Astrocyte (in vitro differentiated cells and primary cell): ENCODE measurements at regions not wholly inside any gene's neighbourhood (a gene's known extent, or its start where the extent isn't known, plus 50 kb on each side); places are given as distances from the start of the nearest gene placed in this dataset.

Experiments used
- DNase-seq: peaks from one replicate; pipeline ENCODE4 v3.0.0-alpha.2; 2010; ENCODE audit warnings: low read depth
- FAIRE-seq: peaks from 2 replicates; lab custom pipeline; 2011; peaks lifted over from hg19 to GRCh38; lab: Jason Lieb, UNC
- H2AFZ ChIP-seq: 2 replicates; pipeline ENCODE4 v1.6.0; 2012; ENCODE audit warnings: low read depth, low read length, inconsistent platforms
- H3K27ac ChIP-seq: 2 replicates; pipeline ENCODE4 v1.5.1; 2011; ENCODE audit warnings: low read depth, low read length, inconsistent platforms
- H3K27me3 ChIP-seq: 2 replicates; pipeline ENCODE4 v1.6.0; 2011; ENCODE audit warnings: low read length, inconsistent platforms; ENCODE audit not compliant: insufficient read depth
- H3K36me3 ChIP-seq: 2 replicates; pipeline ENCODE4 v1.5.1; 2011; ENCODE audit warnings: low read length, inconsistent platforms; ENCODE audit not compliant: insufficient read depth
- H3K4me1 ChIP-seq: 2 replicates; pipeline ENCODE4 v1.5.1; 2011; ENCODE audit warnings: low read length, inconsistent platforms; ENCODE audit not compliant: insufficient read depth
- H3K4me2 ChIP-seq: 2 replicates; pipeline ENCODE4 v1.6.0; 2012; ENCODE audit warnings: low read length, inconsistent platforms
- H3K4me3 ChIP-seq: 2 replicates; pipeline ENCODE4 v1.5.1; 2011; ENCODE audit warnings: low read depth, mild to moderate bottlenecking, low read length, inconsistent platforms; ENCODE audit not compliant: insufficient read depth
- H3K79me2 ChIP-seq: 2 replicates; pipeline ENCODE4 v1.6.0; 2012; ENCODE audit warnings: mild to moderate bottlenecking, low read length, inconsistent platforms; ENCODE audit not compliant: insufficient read depth
- H3K9ac ChIP-seq: 2 replicates; pipeline ENCODE4 v1.6.0; 2012; ENCODE audit warnings: mild to moderate bottlenecking, low read length, inconsistent platforms
- H3K9me3 ChIP-seq: 2 replicates; pipeline ENCODE4 v1.5.1; 2012; ENCODE audit warnings: low read depth, mild to moderate bottlenecking, low read length, inconsistent platforms; ENCODE audit not compliant: insufficient read depth
- H4K20me1 ChIP-seq: 2 replicates; pipeline ENCODE4 v1.6.0; 2012; ENCODE audit warnings: low read length, inconsistent platforms; ENCODE audit not compliant: insufficient read depth
- H3K27ac Mint-ChIP-seq: one replicate; pipeline ENCODE4 v1.8.0; 2021; ENCODE audit warnings: mild to moderate bottlenecking, mixed read lengths; ENCODE audit not compliant: unreplicated experiment
- H3K27me3 Mint-ChIP-seq: one replicate; pipeline ENCODE4 v1.8.0; 2021; ENCODE audit warnings: low read depth, mixed read lengths; ENCODE audit not compliant: unreplicated experiment
- H3K36me3 Mint-ChIP-seq: one replicate; pipeline ENCODE4 v1.8.0; 2021; ENCODE audit warnings: low read depth, mixed read lengths; ENCODE audit not compliant: unreplicated experiment
- H3K4me1 Mint-ChIP-seq: one replicate; pipeline ENCODE4 v1.8.0; 2021; ENCODE audit warnings: low read depth, mixed read lengths; ENCODE audit not compliant: unreplicated experiment
- H3K4me3 Mint-ChIP-seq: one replicate; pipeline ENCODE4 v1.8.0; 2021; ENCODE audit warnings: mild to moderate bottlenecking, moderate library complexity, mixed read lengths; ENCODE audit not compliant: unreplicated experiment
- H3K9me3 Mint-ChIP-seq: one replicate; pipeline ENCODE4 v1.8.0; 2021; ENCODE audit warnings: mild to moderate bottlenecking, mixed read lengths; ENCODE audit not compliant: unreplicated experiment
- EZH2 ChIP-seq: IDR thresholded peaks from 2 replicates; pipeline ENCODE4 v1.6.1; 2012; ENCODE audit warnings: mild to moderate bottlenecking, low read length, inconsistent platforms; ENCODE audit not compliant: insufficient read depth
- TF ChIP-seq, protein P1 (sequence below): IDR thresholded peaks from 2 replicates; pipeline ENCODE4 v1.5.1; 2011; ENCODE audit warnings: low read depth, mild to moderate bottlenecking, inconsistent platforms, low read length, moderate library complexity; ENCODE audit not compliant: insufficient read depth

DNA sequence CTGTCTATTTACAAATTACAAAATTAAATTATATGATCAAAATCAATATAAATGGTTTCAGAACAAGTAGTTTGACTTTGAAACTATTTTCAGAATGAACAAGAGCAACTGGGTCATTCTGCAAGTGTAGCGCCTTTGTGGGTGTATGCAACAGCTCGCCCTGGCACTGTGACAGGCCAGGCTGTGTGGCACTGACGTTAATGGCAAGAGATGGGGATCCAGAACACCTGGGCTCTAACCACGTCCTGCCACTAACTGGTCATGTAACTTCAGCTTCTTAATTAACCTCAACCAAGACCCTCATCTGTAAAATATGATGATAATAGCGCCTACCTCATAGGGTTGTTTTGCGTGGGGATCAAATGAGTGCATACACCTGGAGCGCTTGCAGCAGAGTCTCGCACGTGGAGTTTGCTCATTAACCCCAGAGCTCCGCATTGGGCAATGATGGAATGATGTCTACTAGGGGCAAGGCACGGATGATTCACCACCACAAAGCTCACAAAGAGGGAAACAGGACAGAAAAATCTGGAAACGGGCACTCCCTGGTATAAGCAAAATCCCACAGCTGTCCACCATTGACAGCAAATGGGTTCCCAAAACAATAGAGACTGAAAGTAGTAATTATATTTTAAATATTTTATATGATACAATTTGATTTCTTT, 639.4 kb downstream of the SEMA5A start:
- Histone ChIP-seq H3K9ac (peak overlapping the region; percentile 64), H3K4me3 (no peak overlapping the region), H3K79me2 (no peaks in the 10 kb centered on the region), H3K36me3 (no peaks in the 10 kb centered on the region), H3K27ac (peak overlapping the region; percentile 94), H2AFZ (no peak overlapping the region), H3K27me3 (no peaks in the 10 kb centered on the region), H4K20me1 (no peaks in the 10 kb centered on the region), H3K4me2 (peak overlapping the region; percentile 23), H3K9me3 (no peaks in the 10 kb centered on the region), H3K4me1 (peaks cover 14% of the 10 kb centered on the region)
- Mint-ChIP-seq H3K4me1 (peaks cover 10% of the 10 kb centered on the region), H3K4me3 (no peak overlapping the region), H3K36me3 (no peaks in the 10 kb centered on the region), H3K9me3 (no peaks in the 10 kb centered on the region), H3K27me3 (peaks cover 3% of the 10 kb centered on the region), H3K27ac (no peak overlapping the region)
- TF ChIP-seq, protein P1, sequence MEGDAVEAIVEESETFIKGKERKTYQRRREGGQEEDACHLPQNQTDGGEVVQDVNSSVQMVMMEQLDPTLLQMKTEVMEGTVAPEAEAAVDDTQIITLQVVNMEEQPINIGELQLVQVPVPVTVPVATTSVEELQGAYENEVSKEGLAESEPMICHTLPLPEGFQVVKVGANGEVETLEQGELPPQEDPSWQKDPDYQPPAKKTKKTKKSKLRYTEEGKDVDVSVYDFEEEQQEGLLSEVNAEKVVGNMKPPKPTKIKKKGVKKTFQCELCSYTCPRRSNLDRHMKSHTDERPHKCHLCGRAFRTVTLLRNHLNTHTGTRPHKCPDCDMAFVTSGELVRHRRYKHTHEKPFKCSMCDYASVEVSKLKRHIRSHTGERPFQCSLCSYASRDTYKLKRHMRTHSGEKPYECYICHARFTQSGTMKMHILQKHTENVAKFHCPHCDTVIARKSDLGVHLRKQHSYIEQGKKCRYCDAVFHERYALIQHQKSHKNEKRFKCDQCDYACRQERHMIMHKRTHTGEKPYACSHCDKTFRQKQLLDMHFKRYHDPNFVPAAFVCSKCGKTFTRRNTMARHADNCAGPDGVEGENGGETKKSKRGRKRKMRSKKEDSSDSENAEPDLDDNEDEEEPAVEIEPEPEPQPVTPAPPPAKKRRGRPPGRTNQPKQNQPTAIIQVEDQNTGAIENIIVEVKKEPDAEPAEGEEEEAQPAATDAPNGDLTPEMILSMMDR = no peak
- no peak for TF ChIP-seq EZH2
- FAIRE-seq (no peak), DNase-seq (peak; percentile 90)

GRCh38 chr5:8907168-8907868, 638.6 kb downstream of the SEMA5A start:
- FAIRE-seq (peak; percentile 80), DNase-seq (peak; percentile 91)
- Histone ChIP-seq H3K4me1 (peaks cover 18% of the 10 kb centered on the region), H3K79me2 (no peaks in the 10 kb centered on the region), H3K4me3 (no peak overlapping the region), H4K20me1 (no peaks in the 10 kb centered on the region), H3K27me3 (no peaks in the 10 kb centered on the region), H3K36me3 (no peaks in the 10 kb centered on the region), H3K27ac (peak overlapping the region; percentile 94), H3K9me3 (no peaks in the 10 kb centered on the region), H3K4me2 (peak overlapping the region; percentile 69), H3K9ac (peak overlapping the region; percentile 73), H2AFZ (peak overlapping the region; percentile 59)
- TF ChIP-seq EZH2 = no peak
- Mint-ChIP-seq H3K4me1 (peaks cover 12% of the 10 kb centered on the region), H3K4me3 (no peak overlapping the region), H3K27me3 (peaks cover 3% of the 10 kb centered on the region), H3K27ac (no peak overlapping the region), H3K9me3 (no peaks in the 10 kb centered on the region), H3K36me3 (no peaks in the 10 kb centered on the region)

DNA sequence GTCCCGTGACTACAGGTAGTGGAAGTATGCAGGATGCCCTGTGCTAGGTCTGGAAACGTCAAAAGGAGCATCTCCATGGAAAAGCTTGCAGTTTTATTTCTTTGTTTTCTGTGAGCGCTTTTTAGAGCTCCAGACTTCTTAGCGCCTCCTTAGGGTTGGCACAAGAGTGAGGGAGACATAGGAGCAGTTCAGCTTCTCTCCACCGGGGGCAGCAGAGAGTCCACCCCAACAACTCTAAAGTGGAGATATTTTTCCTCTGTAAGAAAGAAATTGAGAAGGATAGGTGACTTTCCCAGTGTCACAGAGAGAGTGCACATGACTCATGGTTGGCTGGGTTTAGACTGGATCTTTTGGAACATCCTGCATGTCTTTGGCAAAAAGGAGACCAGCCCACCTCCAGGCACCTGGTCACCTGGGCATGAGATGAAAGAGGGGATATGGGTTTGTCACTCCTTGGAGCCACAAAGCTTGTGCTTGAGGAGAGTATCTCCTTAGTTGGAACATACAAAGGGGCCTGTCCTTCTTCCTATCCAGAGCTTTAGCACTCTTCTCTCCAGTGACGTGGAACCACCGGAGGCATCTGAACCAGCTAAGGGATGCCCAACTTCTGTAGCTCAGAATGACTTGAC, 637.7 kb downstream of the SEMA5A start:
- no peak overlapping the region for H3K4me3 ChIP-seq
- H3K4me1 ChIP-seq = peaks cover 20% of the 10 kb centered on the region
- peak overlapping the region; percentile 94 for H3K27ac ChIP-seq
- Mint-ChIP-seq H3K4me3 (no peak overlapping the region), H3K9me3 (no peaks in the 10 kb centered on the region), H3K27me3 (no peaks in the 10 kb centered on the region), H3K4me1 (peaks cover 14% of the 10 kb centered on the region), H3K27ac (no peak overlapping the region), H3K36me3 (no peaks in the 10 kb centered on the region)
- no peaks in the 10 kb centered on the region for H3K36me3 ChIP-seq
- H2AFZ ChIP-seq = peak overlapping the region; percentile 59
- DNase-seq (peak; percentile 6), FAIRE-seq (no peak)
- peak overlapping the region; percentile 73 for H3K9ac ChIP-seq
- H3K79me2 ChIP-seq = no peaks in the 10 kb centered on the region
- H3K27me3 ChIP-seq = no peaks in the 10 kb centered on the region
- no peaks in the 10 kb centered on the region for H3K9me3 ChIP-seq
- H3K4me2 ChIP-seq = peak overlapping the region; percentile 69
- H4K20me1 ChIP-seq = no peaks in the 10 kb centered on the region
- TF ChIP-seq, protein P1 = peak; percentile 85
- no peak for TF ChIP-seq EZH2
